ENCODE measurements at regions not wholly inside any gene's neighbourhood (a gene's known extent, or its start where the extent isn't known, plus 50 kb on each side); places are given as distances from the start of the nearest gene placed in this dataset.

DNA sequence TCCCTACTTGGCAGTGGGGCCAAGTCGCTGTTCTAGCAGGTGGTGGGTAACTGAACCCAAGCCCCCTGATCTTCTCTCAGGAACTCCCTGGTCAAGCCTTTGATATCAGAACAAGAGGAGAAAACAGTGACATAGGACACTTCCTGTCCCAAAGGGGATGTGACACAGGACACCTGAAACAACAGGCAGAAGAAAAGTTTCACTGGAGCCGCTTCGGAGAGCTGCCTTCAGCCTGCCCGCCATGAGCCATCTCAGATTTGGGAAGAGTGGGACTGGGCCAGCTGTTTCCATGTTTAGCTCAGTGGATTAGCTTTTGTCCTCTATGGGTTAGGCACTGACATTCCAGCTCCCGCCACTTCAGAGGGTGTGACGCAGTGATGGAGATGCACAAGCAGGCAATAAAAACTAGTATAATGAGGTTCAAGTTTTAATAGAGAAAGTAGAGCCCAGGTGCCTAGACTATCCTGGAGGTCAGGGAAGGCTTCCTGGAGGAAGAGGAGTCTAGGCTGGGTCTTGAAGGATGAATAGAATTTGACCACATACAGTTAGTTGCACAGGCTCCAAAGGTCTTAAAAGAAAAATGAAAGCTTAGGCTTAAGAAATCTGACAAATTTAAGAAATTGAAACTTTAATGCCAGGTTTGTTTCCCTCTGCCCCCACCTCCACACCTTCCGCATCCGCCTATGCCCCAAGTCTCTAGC, 104.1 kb upstream of the SPRY4 start:
- CTCF ChIA-PET = interaction anchor here (0.7 kb wide), 2 partner anchors 93 to 418 kb away, joined by 3 to 9 read pairs; no protein-coding TSS in a partner anchor
- DNase-seq (ENCODE audit: low spot score) = no peak
- no peak overlapping the region for H3K27ac ChIP-seq
- TF ChIP-seq, protein P1, sequence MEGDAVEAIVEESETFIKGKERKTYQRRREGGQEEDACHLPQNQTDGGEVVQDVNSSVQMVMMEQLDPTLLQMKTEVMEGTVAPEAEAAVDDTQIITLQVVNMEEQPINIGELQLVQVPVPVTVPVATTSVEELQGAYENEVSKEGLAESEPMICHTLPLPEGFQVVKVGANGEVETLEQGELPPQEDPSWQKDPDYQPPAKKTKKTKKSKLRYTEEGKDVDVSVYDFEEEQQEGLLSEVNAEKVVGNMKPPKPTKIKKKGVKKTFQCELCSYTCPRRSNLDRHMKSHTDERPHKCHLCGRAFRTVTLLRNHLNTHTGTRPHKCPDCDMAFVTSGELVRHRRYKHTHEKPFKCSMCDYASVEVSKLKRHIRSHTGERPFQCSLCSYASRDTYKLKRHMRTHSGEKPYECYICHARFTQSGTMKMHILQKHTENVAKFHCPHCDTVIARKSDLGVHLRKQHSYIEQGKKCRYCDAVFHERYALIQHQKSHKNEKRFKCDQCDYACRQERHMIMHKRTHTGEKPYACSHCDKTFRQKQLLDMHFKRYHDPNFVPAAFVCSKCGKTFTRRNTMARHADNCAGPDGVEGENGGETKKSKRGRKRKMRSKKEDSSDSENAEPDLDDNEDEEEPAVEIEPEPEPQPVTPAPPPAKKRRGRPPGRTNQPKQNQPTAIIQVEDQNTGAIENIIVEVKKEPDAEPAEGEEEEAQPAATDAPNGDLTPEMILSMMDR (conservative IDR thresholded peaks at IDR 0.05; ENCODE audit: low read depth) = no peak
- POLR2A ChIA-PET (ENCODE audit: low non-redundant PET) = interaction anchor here (0.6 kb wide), 1 partner anchor 66 kb away, joined by 3 read pairs; no protein-coding TSS in a partner anchor

DNA sequence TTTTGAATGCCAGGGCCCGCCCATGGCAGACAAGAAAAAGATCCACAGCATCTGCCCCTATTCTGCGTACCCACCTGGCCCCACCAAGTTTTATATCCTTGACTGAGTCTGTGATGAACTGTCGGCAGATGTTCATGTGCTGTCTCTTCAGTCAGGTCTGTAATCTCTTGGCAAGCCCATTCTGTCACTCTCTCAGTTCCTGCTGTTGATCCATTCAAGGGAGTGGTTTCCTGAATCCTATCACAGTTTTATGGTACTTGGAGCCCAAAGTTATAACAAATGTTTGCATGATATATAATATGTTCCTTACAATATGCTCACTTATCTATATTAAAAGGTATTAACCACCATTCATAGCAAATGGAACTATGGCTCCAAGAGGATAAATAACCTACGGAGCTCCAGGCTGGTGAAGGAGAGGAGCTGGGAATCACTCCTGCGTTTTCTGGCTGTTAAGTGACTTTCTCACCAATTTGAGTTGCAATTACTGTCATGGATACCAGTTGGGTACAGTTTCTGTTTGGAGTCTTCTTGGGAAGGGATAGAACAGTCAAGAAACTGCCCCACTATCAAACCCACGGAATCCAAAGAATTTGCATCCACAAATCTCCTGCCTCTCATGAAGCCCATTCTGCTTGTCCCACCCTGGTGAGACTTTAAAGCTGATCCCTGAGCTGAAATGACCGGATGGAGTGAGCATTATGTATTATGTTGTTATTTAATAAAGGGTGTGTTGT, 103.4 kb upstream of the SPRY4 start:
- ChIA-PET CTCF (interaction anchor here (0.8 kb wide), 1 partner anchor 9 kb away, joined by 3 read pairs; no protein-coding TSS in a partner anchor), POLR2A (ENCODE audit: low non-redundant PET) (interaction anchor here (0.6 kb wide), 1 partner anchor 65 kb away, joined by 3 read pairs; no protein-coding TSS in a partner anchor)
- no peak for DNase-seq (ENCODE audit: low spot score)
- TF ChIP-seq, protein P1 (conservative IDR thresholded peaks at IDR 0.05; ENCODE audit: low read depth) = no peak
- no peak overlapping the region for H3K27ac ChIP-seq

DNA sequence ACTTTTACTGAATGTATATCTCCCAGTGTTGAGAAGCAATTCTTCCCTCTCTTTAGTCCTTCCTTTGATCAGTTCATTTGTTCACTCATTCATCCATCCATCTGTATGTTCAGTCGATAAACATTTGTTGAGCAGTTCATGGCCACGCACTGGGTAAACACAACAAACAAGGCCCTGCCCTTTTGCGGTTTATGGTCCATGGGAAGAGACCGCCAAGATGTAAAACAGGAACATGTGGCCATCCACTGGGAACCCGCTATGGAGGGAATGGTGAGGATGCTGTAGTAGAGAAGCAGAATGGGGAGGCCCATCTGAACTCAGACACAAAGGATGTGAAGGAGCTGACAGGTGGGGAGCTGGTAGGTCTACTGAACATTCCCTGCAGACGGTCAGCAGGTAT, 102.7 kb upstream of the SPRY4 start:
- ChIA-PET CTCF (no interaction called here), POLR2A (ENCODE audit: low non-redundant PET) (no interaction called here)
- no peak overlapping the region for H3K27ac ChIP-seq
- TF ChIP-seq, protein P1 (conservative IDR thresholded peaks at IDR 0.05; ENCODE audit: low read depth) = no peak
- no peak for DNase-seq (ENCODE audit: low spot score)

DNA sequence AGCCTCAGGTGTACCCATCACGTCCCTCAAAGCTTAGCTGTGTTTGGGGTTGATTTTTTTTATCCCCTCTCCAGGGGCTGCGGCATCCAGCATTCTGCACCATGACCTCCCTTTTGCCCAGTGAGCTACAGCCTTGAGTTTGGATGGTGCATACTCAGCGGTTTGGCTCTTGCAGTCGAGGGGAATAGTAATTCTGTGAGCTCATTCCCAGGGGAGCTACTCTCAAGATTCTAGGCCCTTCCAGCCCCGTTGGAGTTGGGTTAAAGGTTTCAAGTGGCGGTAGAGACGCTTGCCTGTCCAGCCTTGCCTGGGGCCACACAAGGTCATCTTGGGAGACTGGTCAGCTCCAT, 102.2 kb upstream of the SPRY4 start:
- H3K27ac ChIP-seq = no peak overlapping the region
- CTCF ChIA-PET = no interaction called here
- POLR2A ChIA-PET (ENCODE audit: low non-redundant PET) = no interaction called here
- TF ChIP-seq, protein P1 (conservative IDR thresholded peaks at IDR 0.05; ENCODE audit: low read depth) = no peak
- no peak for DNase-seq (ENCODE audit: low spot score)

DNA sequence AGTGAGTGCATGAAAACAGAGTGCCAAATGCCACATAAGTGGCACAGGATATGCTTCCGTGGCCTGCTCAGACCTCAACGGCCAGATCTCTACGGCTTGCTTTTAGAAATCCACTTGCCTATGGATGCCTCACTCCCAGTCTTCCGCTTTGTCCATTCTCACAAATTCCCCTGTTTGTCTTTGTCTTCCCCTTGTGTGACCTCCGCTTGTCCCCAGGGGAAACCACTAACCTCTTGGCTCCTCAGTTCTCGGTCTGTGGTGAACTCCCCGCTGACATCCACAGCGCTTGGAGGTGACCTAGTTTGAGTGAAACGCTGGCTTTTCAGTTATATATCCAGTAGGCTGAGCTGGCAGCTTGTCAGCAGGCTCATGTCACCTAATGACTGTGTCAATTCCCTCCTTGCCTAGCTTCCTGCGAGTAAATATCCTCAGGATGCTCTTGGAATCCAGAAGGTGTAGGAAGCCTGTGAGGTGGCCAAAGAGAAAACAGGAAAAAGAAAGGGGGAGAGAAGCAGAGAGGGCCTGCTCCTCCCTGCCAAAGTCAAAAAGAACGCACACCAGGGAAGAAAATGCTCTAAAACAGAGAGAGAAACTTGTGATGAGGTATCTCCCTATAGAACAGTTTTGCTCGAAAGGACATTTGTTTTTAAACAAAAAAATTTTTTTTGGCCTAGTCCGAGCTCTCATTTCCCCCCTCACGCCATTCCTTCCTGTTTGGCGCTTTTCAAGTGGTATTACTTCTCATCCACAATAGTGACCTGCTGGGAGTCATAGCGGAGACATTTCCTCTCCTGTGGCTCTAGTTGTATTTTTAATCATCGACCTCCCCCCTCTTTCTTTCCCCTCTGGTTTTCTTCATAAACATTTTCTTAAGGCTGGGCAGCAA, 101.6 kb upstream of the SPRY4 start:
- TF ChIP-seq, protein P1 (conservative IDR thresholded peaks at IDR 0.05; ENCODE audit: low read depth) = no peak
- POLR2A ChIA-PET (ENCODE audit: low non-redundant PET) = no interaction called here
- CTCF ChIA-PET = no interaction called here
- DNase-seq (ENCODE audit: low spot score) = no peak
- H3K27ac ChIP-seq = no peak overlapping the region
